Activated T-cell treated with anti-CD3 and anti-CD28 coated beads for 24 hours (primary cell): ENCODE measurements at regions not wholly inside any gene's neighbourhood (a gene's known extent, or its start where the extent isn't known, plus 50 kb on each side); places are given as distances from the start of the nearest gene placed in this dataset.
"Not testable (repeated sequence)": the region's sequence is repeated elsewhere in the genome, so short reads cannot be mapped to it uniquely, and the experiment has no call there.

Experiments used
- DNase-seq: peaks from one replicate; pipeline ENCODE4 v3.0.0-alpha.2; 2020; ENCODE audit warnings: low read depth

DNA sequence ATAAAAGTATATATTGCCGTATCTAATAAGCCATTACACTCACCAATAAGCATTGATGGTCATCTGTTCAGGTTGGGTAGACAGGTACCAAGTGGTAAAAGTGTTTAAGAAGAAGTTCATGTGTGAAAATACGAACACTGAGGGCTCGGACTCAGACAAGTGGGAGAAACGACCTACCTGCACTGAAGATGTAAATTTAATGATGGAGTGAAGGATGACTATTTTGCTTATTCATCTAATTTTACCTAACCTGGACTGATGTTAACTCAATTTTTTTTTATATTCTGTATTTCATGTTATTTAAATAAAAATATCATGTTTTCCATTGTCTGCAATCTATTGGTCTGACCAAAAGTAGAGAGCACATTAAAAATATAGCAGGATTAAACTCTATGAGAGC is 469.1 kb upstream of the BTBD3 start:
- DNase-seq = no peak

DNA sequence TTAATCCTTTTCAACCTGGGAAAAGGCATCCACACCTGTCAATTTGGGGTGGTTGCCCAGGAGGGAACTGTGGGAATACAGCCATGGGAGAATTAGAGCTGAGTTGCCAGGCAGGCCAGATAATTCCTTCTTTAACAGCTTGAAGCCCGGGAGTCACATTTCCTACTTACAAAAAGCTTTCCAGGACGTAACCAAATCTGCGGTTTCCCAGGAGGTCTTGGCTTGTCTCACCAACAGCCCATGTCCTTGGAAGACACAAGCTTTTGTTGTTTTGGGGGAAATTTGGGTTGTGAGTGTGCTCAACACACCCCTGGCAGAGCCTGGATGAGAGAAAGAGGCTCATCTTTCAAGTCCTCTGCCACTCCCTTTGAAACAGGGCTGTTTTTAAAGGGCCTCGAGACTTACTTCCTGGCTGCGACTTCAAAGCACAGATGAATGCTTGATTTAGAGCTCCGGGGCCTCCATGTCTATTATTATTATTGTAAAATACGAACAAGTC is 465.9 kb upstream of the BTBD3 start:
- DNase-seq = no peak

DNA sequence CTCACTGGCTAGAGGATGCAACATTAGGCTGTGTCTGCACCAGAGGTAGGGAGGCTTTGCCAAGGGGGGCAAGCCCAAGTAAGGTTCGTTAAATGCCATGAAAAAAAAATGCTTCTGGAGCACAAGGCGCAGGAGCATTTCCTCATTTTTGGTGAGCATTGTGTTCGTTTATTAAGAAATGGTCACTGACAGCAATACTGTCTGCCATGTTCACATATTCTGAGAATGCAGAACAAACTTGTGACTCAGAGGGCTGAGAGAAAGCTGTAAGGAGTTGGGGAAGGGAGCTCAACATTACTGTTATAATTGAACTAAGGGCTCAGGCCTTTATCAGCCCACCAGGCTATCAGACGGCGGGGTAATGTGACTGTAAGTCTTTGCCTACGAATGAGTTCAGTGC is 465.4 kb upstream of the BTBD3 start:
- no peak for DNase-seq

DNA sequence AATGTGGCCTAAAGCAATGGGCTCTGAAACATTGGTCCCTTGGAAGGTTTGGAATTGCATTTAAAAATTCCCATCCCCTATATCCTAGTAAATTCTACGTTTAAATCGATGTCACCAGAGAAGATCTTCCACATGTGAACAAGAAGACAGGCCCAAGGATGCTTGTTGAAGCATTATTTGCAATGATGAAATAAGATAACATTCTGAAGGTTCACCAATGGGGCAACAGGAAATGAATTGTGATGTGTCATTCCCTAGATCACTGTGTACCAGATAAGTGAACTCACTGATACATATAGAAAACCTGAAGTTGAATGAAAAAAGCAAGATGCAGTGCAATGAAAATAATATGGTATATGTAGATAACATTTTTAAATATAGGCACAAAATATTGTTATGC is 464.3 kb upstream of the BTBD3 start:
- no peak for DNase-seq

DNA sequence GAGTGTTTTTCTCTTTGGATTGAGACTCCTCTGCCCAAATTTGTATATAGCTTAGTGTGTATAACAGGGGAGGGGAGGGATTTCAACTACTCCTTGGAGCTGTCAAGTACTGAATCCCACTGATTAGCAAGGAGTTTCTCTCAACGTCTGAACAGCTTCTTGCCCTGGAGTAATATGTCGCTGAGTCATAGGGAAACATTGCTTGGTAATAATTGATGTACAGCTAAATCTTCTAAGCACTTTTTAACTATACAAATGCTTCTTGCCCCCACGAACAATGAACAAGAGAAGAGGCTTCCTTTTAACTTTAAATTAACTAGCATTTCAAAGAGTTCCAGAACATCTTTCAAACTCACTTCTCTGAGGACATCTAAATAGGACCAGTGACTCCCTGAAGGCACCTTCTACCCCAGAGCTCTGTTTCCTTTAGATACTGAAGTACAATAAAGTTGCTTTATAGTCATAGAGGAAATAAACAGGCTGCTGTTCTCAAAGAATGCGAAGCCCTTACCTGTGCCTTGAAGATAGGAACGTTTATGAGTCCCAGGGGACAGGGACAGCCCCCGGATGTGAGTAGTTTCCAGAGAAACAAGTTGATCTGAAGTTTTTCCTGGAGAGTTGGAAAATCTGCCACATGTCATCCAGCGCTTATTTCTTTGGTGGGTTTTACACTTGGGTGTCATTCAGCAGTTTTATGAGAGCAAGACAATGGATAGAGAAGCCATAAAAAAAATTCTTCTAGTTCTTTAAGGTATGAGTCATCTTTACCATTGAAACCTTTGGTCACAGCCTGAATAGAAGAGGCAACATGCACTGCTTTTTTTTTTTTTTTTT is 462.5 kb upstream of the BTBD3 start:
- no peak for DNase-seq

DNA sequence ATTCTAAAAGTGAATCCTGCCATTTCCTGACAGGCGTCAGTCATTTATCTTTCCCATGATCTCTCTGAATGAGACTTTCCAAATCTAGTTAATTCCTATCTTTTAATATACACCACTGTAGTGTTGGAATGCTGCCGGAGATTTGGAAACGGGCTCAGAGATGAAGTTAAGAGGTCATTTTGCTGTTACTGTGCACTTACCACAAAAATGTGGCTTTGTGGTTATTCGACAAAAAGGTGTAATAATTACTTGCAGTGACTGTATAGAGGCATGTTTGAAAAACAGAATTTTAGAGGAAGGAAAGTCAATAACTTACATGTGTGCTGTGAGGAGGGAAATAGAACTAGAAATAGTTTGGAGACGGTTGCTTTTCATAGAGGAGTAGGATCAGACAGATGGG is 460.2 kb upstream of the BTBD3 start:
- DNase-seq = no peak

DNA sequence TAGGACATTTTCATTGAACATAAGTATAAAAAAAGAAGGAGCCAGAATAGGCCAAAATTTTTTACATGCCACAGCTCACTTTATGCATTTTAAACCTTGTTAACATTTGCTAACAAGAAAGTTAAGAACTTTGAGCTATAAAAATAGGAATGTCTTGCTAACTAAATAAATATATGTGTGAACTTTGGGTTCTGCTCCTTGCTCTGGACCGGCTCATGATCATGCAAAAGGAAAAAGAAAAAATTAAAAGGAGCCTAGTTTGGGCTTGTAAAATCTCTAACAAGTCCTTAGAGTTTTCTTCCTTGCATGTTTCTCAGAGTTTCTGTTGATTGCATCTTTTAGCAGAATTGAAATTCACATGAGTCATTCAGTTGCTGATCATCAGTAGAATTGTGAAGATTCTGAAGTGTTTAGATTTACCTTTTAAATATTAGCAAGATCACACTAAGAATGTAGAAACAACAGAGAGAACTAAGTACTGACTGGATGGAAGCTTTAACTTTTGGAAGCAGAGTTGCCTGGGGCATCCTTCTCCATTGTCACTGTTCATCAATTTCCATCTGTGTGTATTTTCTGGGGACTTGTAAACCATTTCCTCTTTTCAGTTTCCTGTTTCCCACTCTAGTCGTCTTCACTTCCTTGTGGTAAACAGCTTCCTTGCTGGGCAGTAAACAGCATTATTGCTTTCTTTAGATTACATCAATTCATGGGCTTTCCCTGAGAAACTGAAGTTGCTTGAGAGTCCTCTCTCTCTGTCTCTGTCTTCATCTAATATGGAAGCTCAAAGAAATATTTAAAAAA is 458.4 kb upstream of the BTBD3 start:
- no peak for DNase-seq

DNA sequence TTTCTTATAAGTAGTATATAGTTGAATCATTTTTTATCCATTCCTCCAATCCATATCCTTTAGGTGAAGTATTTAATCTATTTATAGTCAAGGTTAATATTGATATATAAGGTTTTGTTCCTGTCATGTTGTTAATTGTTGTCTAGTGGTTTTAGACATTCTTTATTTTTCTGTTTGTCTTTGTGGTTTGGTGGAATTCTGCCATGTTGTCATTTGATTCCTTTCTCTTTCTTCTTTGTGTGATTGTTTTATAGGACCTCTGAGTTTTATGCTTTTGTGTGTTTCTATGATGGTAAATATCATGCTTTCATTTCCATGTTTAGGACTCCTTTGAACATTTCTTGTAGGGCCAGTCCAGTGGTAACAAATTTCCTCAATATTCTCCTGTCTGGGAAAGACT is 450.3 kb upstream of the BTBD3 start:
- no peak for DNase-seq

DNA sequence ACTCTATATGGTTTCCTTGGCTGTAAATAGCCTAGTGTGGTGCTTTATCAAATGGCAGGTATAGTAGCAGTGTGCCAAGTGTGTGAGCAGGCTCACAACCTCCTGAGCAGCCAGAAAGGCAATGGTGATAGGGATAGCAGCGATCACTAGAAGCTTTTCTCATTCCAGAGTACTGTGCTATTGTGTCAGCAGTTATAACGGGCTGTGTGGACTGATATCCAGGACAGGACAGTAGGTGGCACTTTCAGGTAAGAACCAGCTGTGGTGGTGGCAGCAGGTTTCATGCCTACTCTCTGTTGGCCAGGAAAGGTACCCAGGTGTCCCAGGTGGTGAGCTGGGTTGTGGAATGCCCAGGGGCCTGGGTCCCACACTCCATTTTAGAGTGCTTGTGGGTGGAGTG is 448.8 kb upstream of the BTBD3 start:
- no peak for DNase-seq

DNA sequence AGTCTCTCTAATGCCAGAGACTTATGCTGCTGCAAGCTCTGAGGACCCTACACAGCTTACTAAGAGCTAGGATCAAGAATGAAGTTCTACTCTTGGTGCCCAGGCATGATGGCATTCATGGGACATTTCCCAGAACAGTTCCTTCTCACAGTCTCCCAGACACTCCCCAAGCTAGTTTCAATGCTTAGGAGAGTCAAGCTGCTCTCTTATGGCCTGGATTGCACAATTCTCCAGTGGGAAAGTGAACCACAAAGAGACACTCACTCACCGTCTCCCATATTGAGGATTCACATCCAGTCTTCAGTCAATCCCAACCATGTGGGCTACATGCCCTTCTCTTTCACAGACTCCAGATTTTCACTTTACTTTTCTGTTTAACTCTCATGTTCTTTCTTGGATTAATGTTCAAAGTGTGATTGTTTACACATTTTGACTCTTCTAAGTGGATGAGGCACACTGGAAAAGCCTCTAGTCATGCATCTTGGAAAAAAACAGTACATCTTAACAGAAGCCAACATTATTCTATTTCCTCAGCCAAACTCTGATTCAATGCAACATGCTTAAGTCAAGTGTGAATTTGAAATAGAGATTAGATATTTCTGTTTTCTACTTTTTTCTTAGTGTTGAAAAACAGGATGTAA is 447.8 kb upstream of the BTBD3 start:
- DNase-seq = no peak

DNA sequence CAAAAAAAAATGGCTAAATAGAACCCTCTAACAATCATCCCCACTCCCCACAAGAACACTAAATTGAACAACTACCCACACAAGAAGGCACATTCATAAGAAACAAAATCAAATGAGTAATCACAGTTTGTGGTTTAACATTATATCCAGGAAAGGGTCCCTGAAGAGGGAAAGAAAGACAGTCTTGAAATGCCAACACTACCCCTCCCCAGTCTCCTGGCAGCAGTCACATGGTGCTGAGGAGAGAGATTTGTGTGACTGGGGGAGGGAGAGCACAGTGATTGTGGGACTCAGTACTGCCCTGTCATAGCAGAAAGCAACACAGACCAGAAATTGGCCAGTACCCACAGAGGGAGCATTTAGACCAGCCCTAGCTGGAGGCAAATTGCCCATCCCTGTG is 443.7 kb upstream of the BTBD3 start:
- no peak for DNase-seq

DNA sequence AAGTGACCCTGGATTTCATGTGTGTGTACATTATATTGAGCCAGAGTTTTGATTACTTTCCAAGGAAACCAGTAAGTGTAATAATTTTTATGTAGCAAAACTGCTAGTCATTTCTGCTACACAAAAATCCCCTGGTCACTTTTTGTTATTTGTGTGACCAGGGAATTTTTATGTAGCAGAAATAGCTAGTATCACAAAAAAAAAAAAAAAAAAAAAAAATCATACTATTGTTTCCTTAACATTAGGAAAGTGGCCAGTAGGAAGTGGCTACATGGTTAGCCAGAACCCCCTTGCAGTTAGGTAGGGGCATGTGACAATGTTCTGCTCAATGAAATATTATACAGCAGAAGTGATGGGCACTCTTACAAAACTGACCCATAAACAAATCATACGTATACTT is 434.0 kb upstream of the BTBD3 start:
- no peak for DNase-seq

DNA sequence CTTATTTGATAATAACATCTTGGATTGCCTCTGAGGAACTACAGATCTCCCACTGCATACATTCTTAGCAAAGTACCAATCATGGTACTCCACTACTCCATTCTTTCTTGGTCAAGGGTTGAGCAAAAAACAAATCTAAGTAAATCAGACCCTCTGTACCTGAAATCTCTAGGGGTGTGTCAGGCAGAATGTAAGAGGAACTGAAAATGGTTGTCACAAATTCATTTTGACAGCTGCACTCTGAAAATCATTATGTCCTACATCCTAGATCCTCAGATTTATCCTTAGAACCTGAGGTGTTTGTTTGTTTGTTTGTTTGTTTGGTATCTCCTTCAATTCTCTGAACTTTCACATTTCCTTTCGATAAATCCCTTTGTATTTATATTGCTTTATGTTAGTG is 433.2 kb upstream of the BTBD3 start:
- DNase-seq = no peak

DNA sequence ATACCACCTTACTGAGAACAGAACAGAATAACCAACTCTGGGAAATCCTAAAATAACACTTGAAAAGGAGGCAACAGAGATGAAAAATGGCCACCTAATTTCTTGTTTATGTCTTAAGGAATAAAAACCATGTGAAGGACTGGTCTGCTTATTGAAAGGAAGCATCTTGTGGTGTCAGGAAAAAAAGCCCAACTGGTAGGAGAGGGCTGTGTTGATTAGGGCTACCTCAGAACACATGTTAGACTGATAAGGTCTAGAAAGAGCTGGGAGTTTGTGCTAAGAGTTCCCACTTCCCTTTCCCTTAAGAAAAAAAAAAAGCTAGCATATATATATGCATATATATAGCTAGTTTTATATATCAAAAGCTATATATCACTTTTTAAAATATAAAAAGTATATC is 425.3 kb upstream of the BTBD3 start:
- DNase-seq = no peak

DNA sequence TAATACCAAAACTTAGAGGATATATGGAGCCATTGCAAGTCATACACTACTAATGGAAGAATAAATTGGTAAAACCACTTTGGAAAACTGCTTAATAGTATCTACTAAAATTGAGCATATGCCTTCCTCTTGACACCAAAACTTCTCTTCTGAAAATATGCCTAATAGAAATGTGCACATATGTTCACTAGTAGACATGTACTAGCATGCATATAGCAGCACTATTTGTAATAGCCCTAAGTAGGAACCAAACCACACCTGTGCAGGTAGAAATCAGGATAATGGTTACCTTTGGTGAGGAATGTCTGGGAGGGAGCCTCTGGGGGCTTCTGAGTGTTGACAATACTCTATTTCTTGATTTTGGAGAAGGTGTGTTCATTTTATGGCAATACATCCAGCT is 424.8 kb upstream of the BTBD3 start:
- no peak for DNase-seq

DNA sequence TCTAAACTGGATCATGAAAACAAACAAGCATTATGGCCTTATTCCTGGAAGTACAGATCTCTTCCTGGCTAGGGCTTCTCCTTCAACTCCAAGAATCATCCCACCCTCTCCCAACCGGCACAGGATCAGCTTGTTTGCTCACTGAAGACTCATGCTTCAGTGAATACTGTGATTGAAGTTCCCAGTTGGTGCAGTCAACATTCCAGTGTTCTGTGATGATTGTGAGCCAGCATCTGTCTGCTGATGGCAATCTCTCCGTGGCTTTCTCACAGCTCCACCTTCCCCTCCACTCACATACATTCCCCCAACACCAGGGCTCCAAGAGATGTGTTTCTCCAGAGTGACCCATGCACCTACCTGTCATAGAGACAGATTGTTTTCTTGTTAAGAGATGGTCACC is 421.3 kb upstream of the BTBD3 start:
- no peak for DNase-seq

DNA sequence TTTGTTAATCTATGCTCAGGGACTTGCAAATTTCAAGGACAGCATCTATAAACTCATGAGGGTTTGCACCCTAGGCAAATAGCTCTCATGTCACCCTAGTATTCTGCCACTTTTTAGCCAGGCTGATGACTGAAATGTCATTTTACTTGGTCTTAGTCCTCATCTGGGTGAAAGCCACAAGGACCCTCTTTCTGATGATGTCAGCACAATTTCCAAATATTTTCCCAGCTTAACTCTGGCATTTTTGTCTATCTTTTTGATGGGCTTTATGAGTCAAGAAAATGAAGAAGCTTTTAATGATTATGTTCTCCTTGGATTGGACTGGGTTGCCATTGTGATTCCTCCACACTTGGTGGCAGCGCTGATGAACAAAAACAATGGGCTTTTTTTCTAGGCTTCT is 420.1 kb upstream of the BTBD3 start:
- no peak for DNase-seq

DNA sequence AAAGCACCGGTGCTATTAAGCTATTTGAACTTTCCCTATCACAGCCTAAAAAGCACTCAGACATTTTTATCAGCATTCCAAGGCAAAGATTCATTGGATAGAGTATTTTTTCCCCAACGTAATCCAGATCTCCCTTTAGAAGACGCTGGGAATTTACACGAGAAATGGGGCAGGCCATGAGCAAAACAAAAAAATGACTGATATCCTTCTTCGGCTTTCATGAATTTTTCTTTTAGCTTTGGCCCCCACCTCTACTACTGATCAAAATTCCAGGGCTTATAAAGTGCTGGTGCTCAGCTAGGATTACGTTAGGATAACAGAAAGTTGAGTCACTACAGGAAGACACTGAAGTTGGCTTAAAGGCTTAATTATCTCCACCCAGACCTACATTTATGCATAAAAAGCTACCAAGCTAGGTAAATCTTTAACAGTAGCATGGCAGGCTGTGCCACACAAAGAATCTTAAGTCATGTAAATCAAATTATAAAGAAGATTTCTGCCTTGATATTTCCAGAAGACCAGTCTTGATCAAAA is 418.5 kb upstream of the BTBD3 start:
- DNase-seq = no peak

DNA sequence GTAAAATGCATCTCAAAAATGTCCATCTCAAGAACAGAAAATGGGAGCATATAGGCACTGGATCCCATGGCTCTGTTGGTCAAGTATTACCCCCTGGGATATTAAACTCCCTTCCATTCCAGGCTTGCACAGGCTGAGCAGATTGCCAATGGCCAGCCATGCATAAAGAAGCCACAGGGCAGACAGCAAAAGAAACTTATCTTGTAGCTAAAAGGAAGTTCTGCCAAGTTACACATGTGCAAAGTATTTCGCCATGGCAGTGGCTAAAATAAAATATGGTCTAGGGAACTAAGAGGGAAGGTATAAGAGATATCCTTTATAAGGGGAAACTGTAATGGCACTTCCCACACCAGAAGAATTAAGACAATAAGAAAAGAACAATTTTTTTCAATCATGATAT is 415.6 kb upstream of the BTBD3 start:
- no peak for DNase-seq

DNA sequence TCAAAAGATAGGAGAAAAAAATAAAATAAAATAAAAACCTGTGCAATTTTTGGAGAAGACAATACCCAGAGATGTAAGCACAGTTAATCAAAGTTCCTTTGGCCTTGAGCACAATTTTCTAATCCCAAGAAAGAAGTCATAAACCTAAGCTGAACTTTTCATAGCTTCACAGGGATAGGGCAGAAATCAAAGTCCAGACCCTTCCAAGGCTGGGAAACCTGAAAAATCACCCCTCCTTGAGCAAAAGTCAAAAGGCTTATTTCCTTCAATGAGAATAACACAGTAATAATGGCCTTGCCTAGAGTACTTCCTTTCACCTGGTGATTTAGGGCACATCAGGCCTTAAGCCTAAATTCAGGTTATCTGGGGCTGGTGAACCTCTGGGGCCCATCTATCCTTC is 415.0 kb upstream of the BTBD3 start:
- DNase-seq = no peak

DNA sequence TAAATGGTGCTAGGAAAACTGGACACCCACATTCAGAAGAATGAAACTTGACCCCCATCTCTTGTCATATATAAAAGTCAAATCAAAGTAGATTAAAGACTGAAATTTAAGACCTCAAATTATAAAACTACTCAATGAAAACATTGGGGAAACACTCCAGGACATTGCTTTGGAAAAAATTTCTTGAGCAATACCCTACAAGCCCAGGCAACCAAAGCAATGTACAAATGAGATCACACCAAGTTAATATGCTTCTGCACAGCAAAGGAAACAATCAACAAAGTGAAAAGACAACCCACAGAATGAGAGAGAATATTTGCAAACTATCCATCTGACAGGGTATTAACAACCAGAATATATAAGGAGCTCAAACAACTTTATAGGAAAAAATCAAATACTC is 407.9 kb upstream of the BTBD3 start:
- DNase-seq = no peak

DNA sequence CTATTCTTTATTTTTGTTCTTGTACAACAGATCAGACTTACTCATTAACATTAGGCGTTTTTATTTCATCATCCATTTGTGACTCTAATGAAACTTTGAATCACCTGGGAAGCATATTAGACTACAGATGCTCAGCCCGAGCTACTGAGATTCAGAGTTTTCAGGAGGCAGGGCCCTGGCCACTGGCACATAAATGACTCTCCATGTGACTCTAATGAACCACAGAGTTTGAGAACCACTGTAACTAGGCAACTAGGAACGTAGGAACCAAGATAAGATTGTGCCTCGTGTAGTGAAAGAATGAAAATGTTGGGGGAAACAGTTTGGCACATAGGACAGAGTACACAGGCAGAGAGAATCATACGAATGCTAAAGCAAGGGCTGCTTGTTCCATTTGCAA is 405.9 kb upstream of the BTBD3 start:
- DNase-seq = no peak

DNA sequence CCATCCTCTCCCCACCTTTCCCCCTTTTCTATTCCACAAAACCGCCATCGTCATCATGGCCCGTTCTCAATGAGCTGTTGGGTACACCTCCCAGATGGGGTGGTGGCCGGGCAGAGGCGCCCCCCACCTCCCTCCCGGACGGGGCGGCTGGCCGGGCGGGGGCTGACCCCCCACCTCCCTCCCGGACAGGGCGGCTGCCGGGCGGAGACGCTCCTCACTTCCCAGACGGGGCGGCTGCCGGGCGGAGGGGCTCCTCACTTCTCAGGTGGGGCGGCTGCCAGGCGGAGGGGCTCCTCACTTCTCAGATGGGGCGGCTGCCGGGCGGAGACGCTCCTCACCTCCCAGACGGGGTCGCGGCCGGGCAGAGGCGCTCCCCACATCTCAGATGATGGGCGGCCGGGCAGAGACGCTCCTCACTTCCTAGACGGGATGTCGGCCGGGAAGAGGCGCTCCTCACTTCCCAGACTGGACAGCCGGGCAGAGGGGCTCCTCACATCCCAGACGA is 404.4 kb upstream of the BTBD3 start:
- not testable (repeated sequence) for DNase-seq
